Hematopoietic multipotent progenitor cell treated with erythropoietin and hydrocortisone succinate and interleukin-3 and kit ligand, for 17 days (in vitro differentiated cells): ENCODE measurements at regions not wholly inside any gene's neighbourhood (a gene's known extent, or its start where the extent isn't known, plus 50 kb on each side); places are given as distances from the start of the nearest gene placed in this dataset.
"Not testable (repeated sequence)": the region's sequence is repeated elsewhere in the genome, so short reads cannot be mapped to it uniquely, and the experiment has no call there.

Source experiments
- DNase-seq: peaks from one replicate; pipeline ENCODE4 v3.0.0-alpha.2; 2015; ENCODE audit warnings: low spot score

GRCh38 chr1:229133811-229134210, 137.1 kb upstream of the RAB4A start:
- no peak for DNase-seq

- DNase-seq = not testable (repeated sequence)
Measured at GRCh38 chr1:229134381-229135217, 136.3 kb upstream of the RAB4A start.

DNA sequence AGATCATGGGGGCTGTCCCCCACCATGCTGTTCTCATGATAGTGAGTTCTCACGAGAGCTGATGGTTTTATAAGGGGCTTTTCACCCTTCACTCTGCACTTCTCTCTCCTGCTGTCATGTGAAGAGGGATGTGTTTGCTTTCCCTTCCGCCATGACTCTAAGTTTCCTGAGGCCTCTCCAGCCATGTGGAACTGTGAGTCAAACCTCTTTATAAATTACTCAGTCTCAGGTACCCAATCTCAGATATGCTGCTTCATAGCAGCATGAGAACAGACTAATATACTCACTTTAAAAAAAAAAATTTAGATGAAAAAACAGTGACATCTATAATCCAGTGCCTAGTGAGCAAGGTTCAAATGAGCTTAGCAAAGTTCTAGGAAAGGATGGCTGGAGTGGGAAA, 135.1 kb upstream of the RAB4A start:
- no peak for DNase-seq

DNA sequence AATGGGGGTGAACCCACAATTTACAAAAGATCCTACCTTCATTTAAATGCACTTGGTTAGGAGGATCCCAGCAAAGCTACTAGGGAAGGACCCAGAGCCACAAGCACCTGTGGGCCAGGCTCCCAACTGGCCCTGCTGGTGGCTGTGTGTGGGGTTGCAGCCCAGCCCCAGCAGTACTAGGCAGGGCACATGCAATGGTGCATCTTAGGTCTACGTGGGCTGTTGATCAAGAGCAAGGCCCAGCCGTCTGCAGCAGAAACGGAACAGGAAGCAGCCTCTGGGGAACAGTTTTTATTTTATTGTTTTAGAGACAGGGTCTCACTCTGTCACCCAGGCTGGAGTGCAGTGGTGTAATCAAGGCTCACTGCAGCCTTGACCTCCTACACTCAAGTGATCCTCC, 134.1 kb upstream of the RAB4A start:
- no peak for DNase-seq

DNA sequence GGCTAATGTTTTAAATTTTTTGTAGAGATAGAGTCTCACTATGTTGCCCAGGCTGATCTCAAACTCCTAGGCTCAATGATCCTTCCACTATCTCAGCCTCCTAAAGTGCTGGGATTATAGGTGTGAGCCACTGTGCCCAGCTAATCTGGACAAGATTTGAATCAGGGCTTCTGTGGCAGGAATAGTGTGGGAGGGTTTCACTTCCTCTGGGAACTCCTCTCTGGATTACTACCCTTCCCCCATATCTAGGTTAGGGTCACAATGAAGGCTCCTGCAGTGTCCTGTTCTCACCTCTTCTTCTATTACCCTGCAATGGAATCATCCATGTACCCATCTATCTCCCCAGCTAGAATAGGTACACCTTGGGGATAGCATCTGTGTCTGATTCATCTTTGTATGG, 133.6 kb upstream of the RAB4A start:
- no peak for DNase-seq

DNA sequence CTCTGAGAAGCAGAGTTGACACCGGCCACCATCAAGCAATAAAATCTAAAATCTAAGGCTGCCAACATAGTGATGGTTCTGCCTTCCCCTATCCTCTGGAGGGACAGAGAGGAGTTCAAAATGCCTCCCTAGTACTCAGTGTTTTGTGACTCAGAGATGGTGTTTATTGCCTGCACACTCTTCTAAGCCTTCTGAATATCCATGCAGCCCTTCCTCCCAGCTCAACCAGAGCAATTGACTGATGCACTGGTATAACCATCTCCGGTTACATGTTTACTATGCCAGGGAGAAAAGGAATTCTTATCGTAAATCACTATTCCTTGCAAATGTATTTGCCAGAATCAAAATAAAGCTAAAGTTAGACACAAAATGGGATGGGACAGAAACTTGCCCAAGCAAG, 132.9 kb upstream of the RAB4A start:
- no peak for DNase-seq

DNA sequence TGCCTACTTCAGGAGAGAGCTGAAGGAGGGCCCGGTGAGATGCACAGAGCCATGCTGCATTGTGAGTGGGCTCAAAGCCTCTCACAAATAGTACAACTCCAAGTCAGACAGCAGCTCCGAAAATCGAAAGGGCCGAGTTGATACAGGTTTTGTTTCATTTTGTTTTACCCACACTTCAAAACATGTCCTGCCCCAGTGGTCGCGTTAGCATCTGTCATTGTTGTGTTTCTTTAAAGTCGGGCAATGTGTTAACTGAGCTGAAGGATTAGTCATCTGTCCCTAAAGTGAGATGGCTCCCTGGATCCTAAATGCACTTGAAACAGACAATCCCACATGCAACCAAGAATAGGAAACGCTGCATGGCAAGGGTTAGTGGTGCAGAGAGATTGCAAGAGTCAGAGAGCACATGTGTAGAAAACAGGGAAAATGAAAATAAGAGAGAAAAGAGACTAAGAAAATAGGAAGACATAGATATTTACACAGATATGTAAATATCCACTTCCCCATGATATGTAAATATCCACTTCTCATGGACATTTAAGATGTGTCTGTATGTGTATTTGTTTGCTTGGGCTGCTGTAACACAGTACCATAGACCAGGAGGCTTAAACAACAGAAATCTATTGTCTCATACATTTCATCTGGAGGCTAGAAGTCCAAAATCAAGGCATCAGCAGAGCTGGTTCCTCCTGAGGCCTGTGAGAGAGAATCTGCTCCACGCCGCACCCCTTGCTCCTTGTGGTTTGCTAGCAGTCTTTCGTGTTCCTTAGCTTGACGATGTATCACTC, 131.4 kb upstream of the RAB4A start:
- DNase-seq = no peak

- DNase-seq = no peak
Measured at GRCh38 chr1:229140119-229140396, 130.9 kb upstream of the RAB4A start.

DNA sequence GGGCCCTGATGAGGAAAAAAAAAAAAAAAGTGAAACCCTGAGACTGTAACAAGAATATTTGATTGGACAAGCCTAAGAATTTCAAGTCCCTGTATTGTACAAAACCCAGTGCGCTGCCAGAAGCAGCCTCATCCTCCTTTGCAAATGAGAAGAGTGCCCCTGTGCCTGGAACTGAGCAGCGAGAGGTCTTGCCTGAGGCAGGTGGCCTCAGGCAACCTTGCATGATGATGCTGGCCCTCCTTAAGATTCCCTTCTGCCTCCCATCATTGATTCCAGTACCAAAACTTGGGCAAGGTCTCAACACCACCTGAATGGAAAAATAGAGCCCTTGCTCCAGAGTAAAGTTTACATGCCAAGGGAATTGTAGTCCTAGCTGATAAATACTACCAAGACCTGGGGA, 129.6 kb upstream of the RAB4A start:
- no peak for DNase-seq

- DNase-seq = no peak
Measured at GRCh38 chr1:229141689-229142377, 129.1 kb upstream of the RAB4A start.

- DNase-seq = no peak
Measured at GRCh38 chr1:229142471-229142870, 128.4 kb upstream of the RAB4A start.

DNA sequence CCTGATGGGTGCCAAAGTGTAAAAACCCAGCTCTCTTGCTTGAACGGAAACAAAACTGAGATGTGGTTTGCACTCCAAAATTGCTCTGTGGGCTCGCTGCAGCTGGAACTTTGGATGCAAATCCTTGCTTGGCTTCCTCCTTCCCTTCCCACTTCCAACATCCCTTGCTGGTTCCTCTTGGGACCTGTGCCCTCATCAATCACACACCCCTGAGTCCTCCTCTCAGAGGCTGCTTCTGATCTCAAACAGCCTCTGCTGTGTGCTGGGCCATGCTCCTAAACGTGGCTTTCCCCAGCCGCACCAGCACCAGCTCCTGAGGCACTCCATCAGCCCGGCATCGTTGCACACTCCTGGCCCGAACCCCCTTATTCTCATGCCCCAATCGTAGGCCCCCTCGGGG, 124.3 kb upstream of the RAB4A start:
- no peak for DNase-seq

GRCh38 chr1:229147072-229147471, 123.8 kb upstream of the RAB4A start:
- DNase-seq = no peak

- DNase-seq = no peak
Measured at GRCh38 chr1:229148041-229148671, 122.8 kb upstream of the RAB4A start.

GRCh38 chr1:229148743-229149142, 122.2 kb upstream of the RAB4A start:
- DNase-seq = no peak

DNA sequence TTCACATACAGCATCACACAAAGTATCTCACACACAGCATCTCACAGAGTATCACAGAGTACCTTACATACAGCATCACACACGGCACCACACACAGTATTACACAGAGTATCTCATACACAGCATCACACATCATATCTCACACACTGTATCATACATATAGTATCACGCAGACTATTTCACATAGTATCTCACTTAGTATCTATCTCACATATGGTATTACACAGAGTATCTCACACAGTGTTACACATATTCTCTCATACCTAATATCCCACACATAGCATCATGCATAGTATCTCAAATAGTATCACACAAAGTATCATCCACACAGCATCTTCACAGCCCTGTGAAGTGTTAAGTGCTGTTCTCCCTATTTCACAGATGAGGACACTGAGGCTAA, 121.5 kb upstream of the RAB4A start:
- DNase-seq = peak; percentile 6

DNA sequence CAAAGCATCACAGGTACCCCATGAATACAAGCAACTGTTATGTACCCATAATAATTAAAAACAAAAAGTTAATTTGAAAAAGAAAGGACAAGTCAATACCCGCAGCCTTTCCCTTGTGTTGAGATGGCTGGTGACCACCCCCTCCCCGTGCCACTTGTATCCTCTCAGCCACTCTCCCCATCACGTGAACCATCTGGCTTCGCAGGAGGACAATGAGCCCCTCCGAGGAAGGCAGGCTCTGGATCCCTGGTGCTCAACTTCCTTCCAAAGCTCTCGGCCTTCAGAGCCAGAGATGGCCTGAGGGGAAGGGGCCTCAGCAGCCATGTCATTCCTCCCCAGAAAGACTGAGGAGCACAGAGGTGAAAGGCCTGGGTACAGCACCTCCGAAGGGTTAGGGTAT, 120.4 kb upstream of the RAB4A start:
- no peak for DNase-seq

DNA sequence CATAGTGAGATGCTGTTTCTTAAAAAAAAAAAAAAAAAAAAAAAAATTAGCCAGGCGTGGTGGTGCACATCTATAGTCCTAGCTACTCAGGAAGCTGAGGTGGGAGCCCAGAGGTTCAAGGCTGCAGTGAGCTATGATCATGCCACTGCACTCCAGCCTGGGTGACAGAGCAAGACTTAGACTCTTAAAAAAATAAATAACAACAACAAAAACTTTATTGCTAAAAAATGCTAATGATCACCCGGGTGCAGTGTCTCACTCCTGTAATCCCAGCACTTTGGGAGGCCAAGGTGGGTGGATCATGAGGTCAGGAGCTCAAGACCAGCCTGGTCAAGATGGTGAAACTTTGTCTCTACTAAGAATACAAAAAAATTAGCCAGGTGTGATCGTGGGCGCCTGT, 119.5 kb upstream of the RAB4A start:
- DNase-seq = not testable (repeated sequence)

GRCh38 chr1:229152311-229152710, 118.6 kb upstream of the RAB4A start:
- DNase-seq = no peak

GRCh38 chr1:229153955-229154548, 116.9 kb upstream of the RAB4A start:
- no peak for DNase-seq

DNA sequence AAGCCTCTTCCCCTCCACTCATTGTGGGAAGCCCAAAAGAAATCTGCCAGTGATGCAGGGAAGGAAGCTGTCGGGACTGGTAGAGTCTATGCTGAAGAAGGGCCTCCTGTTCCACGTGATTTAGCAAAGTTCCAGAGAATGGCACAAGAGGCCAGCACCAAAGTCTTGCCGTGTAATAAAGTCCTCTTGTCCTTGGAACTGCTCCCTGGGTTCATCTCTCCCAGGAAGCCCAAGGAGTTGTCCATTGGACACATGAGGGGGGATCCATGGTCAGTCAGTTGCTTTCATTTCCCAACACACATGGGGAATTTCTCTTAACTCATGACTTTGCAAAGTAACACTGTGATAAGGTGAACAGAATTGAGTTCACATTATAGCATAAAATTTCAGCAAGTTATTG, 116.1 kb upstream of the RAB4A start:
- DNase-seq = no peak

- DNase-seq = no peak
Measured at GRCh38 chr1:229155472-229155871, 115.4 kb upstream of the RAB4A start.
